ENCODE measurements at regions not wholly inside any gene's neighbourhood (a gene's known extent, or its start where the extent isn't known, plus 50 kb on each side); places are given as distances from the start of the nearest gene placed in this dataset.
"Not testable (repeated sequence)": the region's sequence is repeated elsewhere in the genome, so short reads cannot be mapped to it uniquely, and the experiment has no call there.

- H3K9me3 Mint-ChIP-seq, result peaks cover 0 to 2% of the 10 kb centered on the region in 2 donors
- H3K4me3 Mint-ChIP-seq, result no peak overlapping the region
- no peak for ATAC-seq (replicated peaks)
- no peaks in the 10 kb centered on the region for H3K36me3 Mint-ChIP-seq (ENCODE audit: insufficient read depth)
- no peak for DNase-seq
- H3K27ac Mint-ChIP-seq, result no peak overlapping the region
- no peaks in the 10 kb centered on the region for H3K4me1 Mint-ChIP-seq (ENCODE audit: low read depth in 2 of 2)
- no peaks in the 10 kb centered on the region for H3K27me3 Mint-ChIP-seq
Measured at GRCh38 chr10:33967606-33968120, 633.2 kb upstream of the NRP1 start.

- H3K4me1 Mint-ChIP-seq (ENCODE audit: low read depth in 2 of 2), result no peaks in the 10 kb centered on the region
Measured at GRCh38 chr10:33966946-33967345, 632.5 kb upstream of the NRP1 start.

GRCh38 chr10:33965795-33966581, 631.5 kb upstream of the NRP1 start:
- H3K4me1 Mint-ChIP-seq (ENCODE audit: low read depth in 2 of 2), result no peaks in the 10 kb centered on the region

More at GRCh38 chr10:33966946-33967345, 632.5 kb upstream of the NRP1 start:
- DNase-seq (no peak), ATAC-seq (replicated peaks) (no peak)
- H3K4me3 Mint-ChIP-seq, result no peak overlapping the region
- peaks cover 0 to 4% of the 10 kb centered on the region in 2 donors for H3K9me3 Mint-ChIP-seq
- no peaks in the 10 kb centered on the region for H3K27me3 Mint-ChIP-seq
- no peaks in the 10 kb centered on the region for H3K36me3 Mint-ChIP-seq (ENCODE audit: insufficient read depth)
- no peak overlapping the region for H3K27ac Mint-ChIP-seq

GRCh38 chr10:33963729-33964128, 629.3 kb upstream of the NRP1 start:
- H3K27ac Mint-ChIP-seq, result no peak overlapping the region
- H3K36me3 Mint-ChIP-seq (ENCODE audit: insufficient read depth), result no peaks in the 10 kb centered on the region
- no peaks in the 10 kb centered on the region for H3K4me1 Mint-ChIP-seq (ENCODE audit: low read depth in 2 of 2)
- DNase-seq (no peak), ATAC-seq (replicated peaks) (no peak)
- H3K4me3 Mint-ChIP-seq, result no peak overlapping the region
- H3K9me3 Mint-ChIP-seq, result peaks cover 0 to 5% of the 10 kb centered on the region in 2 donors
- no peaks in the 10 kb centered on the region for H3K27me3 Mint-ChIP-seq

More at GRCh38 chr10:33965795-33966581, 631.5 kb upstream of the NRP1 start:
- H3K27ac Mint-ChIP-seq, result no peak overlapping the region
- peaks cover 0 to 2% of the 10 kb centered on the region in 2 donors for H3K9me3 Mint-ChIP-seq
- ATAC-seq (replicated peaks) (no peak), DNase-seq (no peak)
- no peaks in the 10 kb centered on the region for H3K27me3 Mint-ChIP-seq
- H3K4me3 Mint-ChIP-seq, result no peak overlapping the region
- no peaks in the 10 kb centered on the region for H3K36me3 Mint-ChIP-seq (ENCODE audit: insufficient read depth)

GRCh38 chr10:33956322-33956721, 621.9 kb upstream of the NRP1 start:
- not testable (repeated sequence) for DNase-seq; H3K4me1 Mint-ChIP-seq (ENCODE audit: low read depth in 2 of 2); H3K9me3 Mint-ChIP-seq; H3K27ac Mint-ChIP-seq; ATAC-seq (replicated peaks); H3K36me3 Mint-ChIP-seq (ENCODE audit: insufficient read depth); H3K4me3 Mint-ChIP-seq; H3K27me3 Mint-ChIP-seq

- Mint-ChIP-seq H3K4me1 (ENCODE audit: low read depth in 2 of 2) (no peaks in the 10 kb centered on the region), H3K27me3 (no peaks in the 10 kb centered on the region), H3K36me3 (ENCODE audit: insufficient read depth) (no peaks in the 10 kb centered on the region), H3K9me3 (peaks cover 0 to 7% of the 10 kb centered on the region in 2 donors), H3K27ac (no peak overlapping the region), H3K4me3 (no peak overlapping the region)
- ATAC-seq (replicated peaks) (no peak), DNase-seq (no peak)
Measured at GRCh38 chr10:33955676-33956075, 621.2 kb upstream of the NRP1 start.

GRCh38 chr10:33952692-33953360, 618.4 kb upstream of the NRP1 start:
- no peaks in the 10 kb centered on the region for H3K27me3 Mint-ChIP-seq
- ATAC-seq (replicated peaks) (no peak), DNase-seq (no peak)
- no peaks in the 10 kb centered on the region for H3K36me3 Mint-ChIP-seq (ENCODE audit: insufficient read depth)
- no peak overlapping the region for H3K27ac Mint-ChIP-seq
- H3K4me1 Mint-ChIP-seq (ENCODE audit: low read depth in 2 of 2), result no peaks in the 10 kb centered on the region
- peaks cover 5 to 6% of the 10 kb centered on the region in 2 donors for H3K9me3 Mint-ChIP-seq
- H3K4me3 Mint-ChIP-seq, result no peak overlapping the region

- Mint-ChIP-seq H3K36me3 (ENCODE audit: insufficient read depth) (no peaks in the 10 kb centered on the region), H3K9me3 (peaks cover 5 to 6% of the 10 kb centered on the region in 2 donors), H3K27ac (no peak overlapping the region), H3K4me1 (ENCODE audit: low read depth in 2 of 2) (no peaks in the 10 kb centered on the region), H3K27me3 (peaks cover 0 to 16% of the 10 kb centered on the region in 2 donors), H3K4me3 (no peak overlapping the region)
- DNase-seq (no peak), ATAC-seq (replicated peaks) (no peak)
Measured at GRCh38 chr10:33950206-33950605, 615.7 kb upstream of the NRP1 start.

GRCh38 chr10:33947544-33947943, 613.1 kb upstream of the NRP1 start:
- H3K4me1 Mint-ChIP-seq (ENCODE audit: low read depth in 2 of 2), result no peaks in the 10 kb centered on the region
- no peak overlapping the region for H3K27ac Mint-ChIP-seq
- DNase-seq (no peak), ATAC-seq (replicated peaks) (no peak)
- no peaks in the 10 kb centered on the region for H3K36me3 Mint-ChIP-seq (ENCODE audit: insufficient read depth)
- H3K9me3 Mint-ChIP-seq, result peaks cover 6 to 9% of the 10 kb centered on the region in 2 donors
- H3K27me3 Mint-ChIP-seq, result peaks cover 0 to 18% of the 10 kb centered on the region in 2 donors
- H3K4me3 Mint-ChIP-seq, result no peak overlapping the region

GRCh38 chr10:33945051-33945450, 610.6 kb upstream of the NRP1 start:
- no peak overlapping the region for H3K4me3 Mint-ChIP-seq
- ATAC-seq (replicated peaks) (no peak), DNase-seq (no peak)
- no peak overlapping the region for H3K27ac Mint-ChIP-seq
- H3K4me1 Mint-ChIP-seq (ENCODE audit: low read depth in 2 of 2), result no peaks in the 10 kb centered on the region
- no peaks in the 10 kb centered on the region for H3K36me3 Mint-ChIP-seq (ENCODE audit: insufficient read depth)
- peaks cover 2 to 4% of the 10 kb centered on the region in 2 donors for H3K9me3 Mint-ChIP-seq
- peaks cover 0 to 18% of the 10 kb centered on the region in 2 donors for H3K27me3 Mint-ChIP-seq

- H3K9me3 Mint-ChIP-seq, result peaks cover 0 to 4% of the 10 kb centered on the region in 2 donors
Measured at GRCh38 chr10:33942508-33942907, 608.0 kb upstream of the NRP1 start.

GRCh38 chr10:33939892-33940291, 605.4 kb upstream of the NRP1 start:
- ATAC-seq (replicated peaks) (no peak), DNase-seq (no peak)
- no peaks in the 10 kb centered on the region for H3K27me3 Mint-ChIP-seq
- no peaks in the 10 kb centered on the region for H3K4me1 Mint-ChIP-seq (ENCODE audit: low read depth in 2 of 2)
- no peak overlapping the region for H3K4me3 Mint-ChIP-seq
- H3K36me3 Mint-ChIP-seq (ENCODE audit: insufficient read depth), result peaks cover 3% of the 10 kb centered on the region
- H3K9me3 Mint-ChIP-seq, result peaks cover 0 to 7% of the 10 kb centered on the region in 2 donors
- no peak overlapping the region for H3K27ac Mint-ChIP-seq

More at GRCh38 chr10:33942508-33942907, 608.0 kb upstream of the NRP1 start:
- DNase-seq (no peak), ATAC-seq (replicated peaks) (no peak)
- H3K27ac Mint-ChIP-seq, result no peak overlapping the region
- H3K27me3 Mint-ChIP-seq, result peaks cover 0 to 18% of the 10 kb centered on the region in 2 donors
- no peaks in the 10 kb centered on the region for H3K4me1 Mint-ChIP-seq (ENCODE audit: low read depth in 2 of 2)
- peaks cover 3% of the 10 kb centered on the region for H3K36me3 Mint-ChIP-seq (ENCODE audit: insufficient read depth)
- H3K4me3 Mint-ChIP-seq, result no peak overlapping the region

GRCh38 chr10:33939410-33939809, 604.9 kb upstream of the NRP1 start:
- ATAC-seq (replicated peaks) (no peak), DNase-seq (no peak)
- no peak overlapping the region for H3K27ac Mint-ChIP-seq
- H3K4me1 Mint-ChIP-seq (ENCODE audit: low read depth in 2 of 2), result no peaks in the 10 kb centered on the region
- no peak overlapping the region for H3K4me3 Mint-ChIP-seq
- H3K36me3 Mint-ChIP-seq (ENCODE audit: insufficient read depth), result peaks cover 3% of the 10 kb centered on the region
- peaks cover 0 to 7% of the 10 kb centered on the region in 2 donors for H3K9me3 Mint-ChIP-seq
- no peaks in the 10 kb centered on the region for H3K27me3 Mint-ChIP-seq

GRCh38 chr10:33938001-33938400, 603.5 kb upstream of the NRP1 start:
- Mint-ChIP-seq H3K27me3 (peaks cover 0 to under 1% of the 10 kb centered on the region in 2 donors), H3K9me3 (peaks cover 0 to 3% of the 10 kb centered on the region in 2 donors), H3K27ac (no peak overlapping the region), H3K36me3 (ENCODE audit: insufficient read depth) (peaks cover 3% of the 10 kb centered on the region), H3K4me1 (ENCODE audit: low read depth in 2 of 2) (no peaks in the 10 kb centered on the region), H3K4me3 (no peak overlapping the region)
- DNase-seq, result no peak
- no peak for ATAC-seq (replicated peaks)

Measured in effector memory CD8-positive, alpha-beta T cell (primary cell).